IMR-90 (cell line): ENCODE measurements at regions not wholly inside any gene's neighbourhood (a gene's known extent, or its start where the extent isn't known, plus 50 kb on each side); places are given as distances from the start of the nearest gene placed in this dataset.
A peak's percentile ranks its signal among the peaks of the same experiment; 100 is the strongest.

Experiments used
- ATAC-seq: fragments of 200-7000 bp; cut with Tn5 transposase; 2 replicates; pipeline ENCODE4 v1.9.1; 2020; ENCODE audit warnings: low read depth, mild to moderate bottlenecking, moderate library complexity
- BruUV-seq: library from RNA; stranded (reverse); fragments of 400-500 nt; replicated peaks from 2 replicates; lab custom pipeline; 2021; lab: Mats Ljungman, UMichigan
- CTCF ChIA-PET: fragments of 300-600 bp; formaldehyde crosslinking; extraction: SDS; loops from one replicate; lab custom pipeline; 2021; ENCODE audit warnings: antibody characterized with exemption; lab: Yijun Ruan, JAX
- POLR2A ChIA-PET: fragments of 300-600 bp; sonication (Branson Sonifier 250); formaldehyde crosslinking; loops from one replicate; lab custom pipeline; 2022; ENCODE audit warnings: antibody characterized with exemption; ENCODE audit not compliant: unreplicated experiment; lab: Charles Lee
- DNase-seq: peaks from one replicate; pipeline ENCODE4 v3.0.0; 2013
- H2AFZ ChIP-seq: replicated peaks from 2 replicates; pipeline ENCODE3; 2013; ENCODE audit warnings: low read length, mild to moderate bottlenecking; ENCODE audit not compliant: poor library complexity
- H2AK5ac ChIP-seq: 2 replicates; pipeline ENCODE4 v1.6.1; 2013; ENCODE audit warnings: low read depth, low read length, inconsistent platforms
- H2AK9ac ChIP-seq: replicated peaks from 2 replicates; pipeline ENCODE3; 2013; ENCODE audit warnings: mild to moderate bottlenecking, low read depth, low read length, moderate library complexity; ENCODE audit not compliant: poor library complexity
- H2BK120ac ChIP-seq: 2 replicates; pipeline ENCODE4 v1.6.1; 2013; ENCODE audit warnings: low read depth, low read length, inconsistent platforms
- H2BK15ac ChIP-seq: 3 replicates; pipeline ENCODE4 v1.6.1; 2013; ENCODE audit warnings: low read depth, low read length, inconsistent platforms
- H2BK20ac ChIP-seq: 2 replicates; pipeline ENCODE4 v1.6.1; 2013; ENCODE audit warnings: low read depth, mild to moderate bottlenecking, inconsistent platforms, low read length, moderate library complexity
- H2BK5ac ChIP-seq: 2 replicates; pipeline ENCODE4 v1.6.1; 2013; ENCODE audit warnings: mild to moderate bottlenecking, low read depth, low read length, inconsistent platforms; ENCODE audit not compliant: poor library complexity, severe bottlenecking
- H3K14ac ChIP-seq: replicated peaks from 2 replicates; pipeline ENCODE4 v1.6.1; 2013; ENCODE audit warnings: low read depth, low read length, inconsistent platforms
- H3K18ac ChIP-seq: 2 replicates; pipeline ENCODE4 v1.6.1; 2013; ENCODE audit warnings: low read depth, low read length, control low read depth
- H3K23ac ChIP-seq: 2 replicates; pipeline ENCODE4 v1.6.1; 2013; ENCODE audit warnings: low read depth, low read length, inconsistent platforms
- H3K27ac ChIP-seq: 2 replicates; pipeline ENCODE4 v1.5.1; 2013; ENCODE audit warnings: mild to moderate bottlenecking, control low read depth, low read length; ENCODE audit not compliant: insufficient read depth
- H3K27me3 ChIP-seq: 2 replicates; pipeline ENCODE4 v1.6.1; 2013; ENCODE audit warnings: low read length; ENCODE audit not compliant: control insufficient read depth, insufficient read depth
- H3K36me3 ChIP-seq: 2 replicates; pipeline ENCODE4 v1.6.1; 2013; ENCODE audit warnings: low read length, mixed read lengths; ENCODE audit not compliant: control insufficient read depth, insufficient read depth
- H3K4ac ChIP-seq: 2 replicates; pipeline ENCODE4 v1.6.1; 2013; ENCODE audit warnings: low read depth, low read length, inconsistent platforms
- H3K4me1 ChIP-seq: 2 replicates; pipeline ENCODE4 v1.6.1; 2013; ENCODE audit warnings: low read length, mixed read lengths; ENCODE audit not compliant: control insufficient read depth, insufficient read depth
- H3K4me2 ChIP-seq: 2 replicates; pipeline ENCODE4 v1.6.1; 2013; ENCODE audit warnings: low read depth, mild to moderate bottlenecking, control low read depth, low read length, moderate library complexity
- H3K4me3 ChIP-seq: 2 replicates; pipeline ENCODE4 v1.5.1; 2013; ENCODE audit warnings: low read depth, mild to moderate bottlenecking, control low read depth, low read length, moderate library complexity; ENCODE audit not compliant: insufficient read depth
- H3K56ac ChIP-seq: 2 replicates; pipeline ENCODE4 v1.6.1; 2013; ENCODE audit warnings: low read length, inconsistent platforms; ENCODE audit not compliant: insufficient read depth; ENCODE audit errors: extremely low read depth
- H3K79me1 ChIP-seq, 2 experiments: 2 replicates each; pipeline ENCODE4 v1.6.1; 2013; ENCODE audit warnings: low read length in 2 of 2, inconsistent platforms in 1 of 2, low read depth in 1 of 2
- H3K9ac ChIP-seq: 2 replicates; pipeline ENCODE4 v1.6.1; 2013; ENCODE audit warnings: low read depth, low read length, control low read depth
- H3K9me1 ChIP-seq: 2 replicates; pipeline ENCODE4 v1.6.1; 2013; ENCODE audit warnings: low read length, inconsistent platforms; ENCODE audit not compliant: insufficient read depth
- H3K9me3 ChIP-seq: 2 replicates; pipeline ENCODE4 v1.6.1; 2013; ENCODE audit warnings: low read length; ENCODE audit not compliant: control insufficient read depth, insufficient read depth
- H4K20me1 ChIP-seq: 2 replicates; pipeline ENCODE4 v1.6.1; 2013; ENCODE audit warnings: low read length, inconsistent platforms; ENCODE audit not compliant: insufficient read depth
- H4K5ac ChIP-seq: 2 replicates; pipeline ENCODE4 v1.6.1; 2013; ENCODE audit warnings: mild to moderate bottlenecking, low read depth, low read length, control low read depth
- H4K8ac ChIP-seq, 2 experiments: 2 replicates each; pipeline ENCODE4 v1.6.1; 2013; ENCODE audit warnings: low read depth in 2 of 2, low read length in 2 of 2, control low read depth in 1 of 2, inconsistent platforms in 1 of 2
- H4K91ac ChIP-seq: 2 replicates; pipeline ENCODE4 v1.6.1; 2013; ENCODE audit warnings: low read depth, low read length, inconsistent platforms; ENCODE audit not compliant: insufficient read depth
- CEBPB ChIP-seq: IDR thresholded peaks from 2 replicates; pipeline ENCODE4 v1.6.1; 2012; ENCODE audit warnings: low read depth, low read length, improper control_type of control experiment
- ELK1 ChIP-seq: fragments of 150-350 bp; IDR thresholded peaks from 2 replicates; pipeline ENCODE4 v1.6.1; 2016; ENCODE audit warnings: low read depth, mild to moderate bottlenecking, low read length, moderate library complexity, borderline replicate concordance
- MXI1 ChIP-seq: IDR thresholded peaks from 2 replicates; pipeline ENCODE4 v1.6.1; 2012; ENCODE audit warnings: low read depth, mild to moderate bottlenecking, low read length, moderate library complexity, borderline replicate concordance
- SMC3 ChIP-seq: fragments of 150-350 bp; IDR thresholded peaks from 2 replicates; pipeline ENCODE4 v1.6.1; 2016; ENCODE audit warnings: low read depth, mild to moderate bottlenecking, antibody characterized with exemption, low read length, moderate library complexity
- WGBS, 2 experiments: methylation state at CpG; one replicate each; pipeline versions ENCODE4 v1.1.5 to v1.1.7; 2013; ENCODE audit warnings: missing lambda C conversion rate in 2 of 2; ENCODE audit not compliant: insufficient read length in 1 of 2; ENCODE audit errors: extremely low coverage in 2 of 2; 5-methylcytosine and 5-hydroxymethylcytosine counted together
- dilution Hi-C: fragments of 300-500 bp; cut with HindIII; formaldehyde crosslinking; loops from one replicate; pipeline ENCODE4 v1.14.3; 2018; ENCODE audit warnings: low sequenced_read_pairs; ENCODE audit not compliant: unreplicated experiment
- in situ Hi-C: fragments of 300-500 bp; cut with MboI; formaldehyde crosslinking; loops from 3 replicates; pipeline ENCODE4 v1.14.3; 2019; ENCODE audit warnings: low sequenced_read_pairs, inconsistent platforms, mixed read lengths
- intact Hi-C: fragments of 100-400 bp; cut with micrococcal nuclease; formaldehyde crosslinking; loops from 2 replicates; pipeline ENCODE4 v1.10.0; 2022

- H3K27ac ChIP-seq, result no peak overlapping the region
- peak overlapping the region; percentile 34 to 39; a peak in 3 of 4 replicates for H4K8ac ChIP-seq
- H2AK5ac ChIP-seq, result 0 out of 2 replicates have a peak overlapping the region, but pooled peaks have one; percentile 12
- dilution Hi-C loops, result no loop called here
- ATAC-seq (no peak), DNase-seq (no peak)
- H3K18ac ChIP-seq, result peak overlapping the region; percentile 74
- no peak overlapping the region for H2AFZ ChIP-seq
- no peak overlapping the region for H2BK5ac ChIP-seq
- peak overlapping the region; percentile 79 for H2BK20ac ChIP-seq
- H3K23ac ChIP-seq, result no peak overlapping the region
- H3K9ac ChIP-seq, result no peak overlapping the region
- H3K9me3 ChIP-seq, result no peaks in the 10 kb centered on the region
- no peak overlapping the region for H2AK9ac ChIP-seq
- no peak overlapping the region for H3K56ac ChIP-seq
- H3K79me1 ChIP-seq, result no peaks in the 10 kb centered on the region
- H2BK120ac ChIP-seq, result peak overlapping the region; percentile 83
- peak overlapping the region; percentile 53; the same call in 2 of the 3 replicates for H2BK15ac ChIP-seq
- H3K4me1 ChIP-seq, result peaks cover 12% of the 10 kb centered on the region
- POLR2A ChIA-PET, result no interaction called here
- H3K9me1 ChIP-seq, result no peaks in the 10 kb centered on the region; the same call in 1 of the 2 replicates
- intact Hi-C loops, result loop anchor here (5.0 to 10.0 kb wide), 2 partner anchors 246 to 529 kb away; no protein-coding TSS in a partner anchor
- no TSS peak for BruUV-seq
- no peaks in the 10 kb centered on the region for H3K36me3 ChIP-seq
- TF ChIP-seq SMC3, result no peak
- TF ChIP-seq MXI1, result no peak
- no peak for TF ChIP-seq CEBPB
- TF ChIP-seq ELK1, result no peak
- H4K5ac ChIP-seq, result peak overlapping the region; percentile 42
- 0 out of 2 replicates have a peak overlapping the region, but pooled peaks have one; percentile 3 for H3K14ac ChIP-seq
- peak overlapping the region; percentile 73 for H4K91ac ChIP-seq
- no peaks in the 10 kb centered on the region for H4K20me1 ChIP-seq
- CTCF ChIA-PET, result interaction anchor here (0.6 to 1.0 kb wide), 2 partner anchors 15 to 88 kb away, joined by 3 read pairs; no protein-coding TSS in a partner anchor
- WGBS, 2 experiments, result no CpG with 5 or more reads among the region's 1 CpG
- in situ Hi-C loops, result no loop called here
- H3K27me3 ChIP-seq, result no peaks in the 10 kb centered on the region
- H3K4me3 ChIP-seq, result no peak overlapping the region
- no peak overlapping the region for H3K4me2 ChIP-seq
- peak overlapping the region; percentile 46 for H3K4ac ChIP-seq
These were observed 458.3 kb upstream of the USP24 start for GRCh38 chr1:55673416-55673815.
